SK-N-SH treated with all-trans-retinoic acid at 6 μM for 48 hours (cell line): ENCODE measurements at regions not wholly inside any gene's neighbourhood (a gene's known extent, or its start where the extent isn't known, plus 50 kb on each side); places are given as distances from the start of the nearest gene placed in this dataset.

Source experiments
- ESRRG ChIP-seq: fragments of 250-450 bp; sonication (Bioruptor Pico); IDR thresholded peaks from 2 replicates; pipeline ENCODE4 v1.6.1; 2021; ENCODE audit warnings: mild to moderate bottlenecking
- GLIS3 ChIP-seq: fragments of 250-450 bp; sonication (Bioruptor Pico); IDR thresholded peaks from 2 replicates; pipeline ENCODE4 v1.5.0; 2020; ENCODE audit warnings: mild to moderate bottlenecking, moderate library complexity
- ISL1 ChIP-seq: fragments of 250-450 bp; sonication (Bioruptor Pico); IDR thresholded peaks from 2 replicates; pipeline ENCODE4 v2.1.2; 2022; ENCODE audit warnings: mild to moderate bottlenecking, moderate library complexity
- OSR1 ChIP-seq: fragments of 250-450 bp; sonication (Bioruptor Pico); IDR thresholded peaks from 2 replicates; pipeline ENCODE4 v1.8.0; 2022; ENCODE audit warnings: moderate library complexity, mild to moderate bottlenecking, inconsistent platforms
- RARB ChIP-seq: fragments of 250-450 bp; sonication (Bioruptor Pico); IDR thresholded peaks from 2 replicates; pipeline ENCODE4 v1.8.0; 2021; ENCODE audit warnings: mild to moderate bottlenecking, moderate library complexity
- SNAI2 ChIP-seq: fragments of 250-450 bp; sonication (Bioruptor Pico); IDR thresholded peaks from 2 replicates; pipeline ENCODE4 v1.5.0; 2020; ENCODE audit warnings: mild to moderate bottlenecking, moderate library complexity
- ZFP3 ChIP-seq: fragments of 250-450 bp; sonication (Bioruptor Pico); IDR thresholded peaks from 2 replicates; pipeline ENCODE4 v1.5.0; 2020; ENCODE audit warnings: mild to moderate bottlenecking, moderate library complexity
- ZNF70 ChIP-seq: fragments of 450-650 bp; formaldehyde crosslinking; IDR thresholded peaks from 2 replicates; pipeline ENCODE4 v1.5.0; 2020; ENCODE audit warnings: mild to moderate bottlenecking, moderate library complexity
- TF ChIP-seq, protein P1 (sequence below): fragments of 250-450 bp; sonication (Bioruptor Pico); IDR thresholded peaks from 2 replicates; pipeline ENCODE4 v1.8.0; 2020; ENCODE audit warnings: mild to moderate bottlenecking, moderate library complexity, borderline replicate concordance

DNA sequence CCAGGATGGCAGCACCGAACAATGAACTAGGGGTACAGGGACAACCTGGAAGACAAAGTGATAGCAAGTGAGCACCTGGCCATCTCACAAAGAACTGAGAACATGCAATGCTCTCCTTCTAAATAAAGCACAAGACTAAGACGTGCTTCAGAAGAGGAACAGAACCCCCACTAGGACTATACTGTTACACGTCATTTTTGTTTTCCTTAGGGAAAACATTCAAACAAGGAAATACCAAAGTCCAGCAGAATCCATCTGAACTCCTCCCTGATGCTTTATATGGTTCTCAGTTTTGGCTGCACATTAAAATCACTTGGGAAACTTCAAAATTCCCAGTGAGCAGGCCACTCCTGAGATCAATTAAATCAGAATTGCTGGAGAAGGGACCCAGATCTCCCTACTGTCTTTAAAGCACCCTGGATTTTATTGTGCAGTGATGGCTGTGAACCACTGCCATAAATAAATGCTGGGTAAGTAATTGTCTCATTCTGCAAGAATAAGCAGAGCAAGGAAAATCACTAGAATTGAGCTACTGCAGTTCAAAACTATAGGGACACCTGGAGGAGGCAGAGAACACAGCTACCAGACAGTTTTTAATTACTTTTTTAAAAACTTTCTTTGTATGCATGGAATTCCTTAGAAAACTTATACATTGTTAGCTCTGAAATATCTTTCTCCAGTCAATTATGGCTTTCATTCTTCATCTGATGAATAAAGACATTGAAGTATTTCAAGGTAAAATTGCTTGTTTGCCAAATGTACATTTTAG lies 866.5 kb upstream of the GHITM start:
- TF ChIP-seq ESRRG (CRISPR knock-in tag) (no peak), ZFP3 (no peak), ZNF70 (CRISPR knock-in tag) (no peak), RARB (CRISPR knock-in tag) (no peak), SNAI2 (CRISPR knock-in tag) (no peak), ISL1 (CRISPR knock-in tag) (no peak), GLIS3 (CRISPR knock-in tag) (no peak), OSR1 (no peak)
- TF ChIP-seq, protein P1, sequence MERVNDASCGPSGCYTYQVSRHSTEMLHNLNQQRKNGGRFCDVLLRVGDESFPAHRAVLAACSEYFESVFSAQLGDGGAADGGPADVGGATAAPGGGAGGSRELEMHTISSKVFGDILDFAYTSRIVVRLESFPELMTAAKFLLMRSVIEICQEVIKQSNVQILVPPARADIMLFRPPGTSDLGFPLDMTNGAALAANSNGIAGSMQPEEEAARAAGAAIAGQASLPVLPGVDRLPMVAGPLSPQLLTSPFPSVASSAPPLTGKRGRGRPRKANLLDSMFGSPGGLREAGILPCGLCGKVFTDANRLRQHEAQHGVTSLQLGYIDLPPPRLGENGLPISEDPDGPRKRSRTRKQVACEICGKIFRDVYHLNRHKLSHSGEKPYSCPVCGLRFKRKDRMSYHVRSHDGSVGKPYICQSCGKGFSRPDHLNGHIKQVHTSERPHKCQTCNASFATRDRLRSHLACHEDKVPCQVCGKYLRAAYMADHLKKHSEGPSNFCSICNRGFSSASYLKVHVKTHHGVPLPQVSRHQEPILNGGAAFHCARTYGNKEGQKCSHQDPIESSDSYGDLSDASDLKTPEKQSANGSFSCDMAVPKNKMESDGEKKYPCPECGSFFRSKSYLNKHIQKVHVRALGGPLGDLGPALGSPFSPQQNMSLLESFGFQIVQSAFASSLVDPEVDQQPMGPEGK (CRISPR knock-in tag), result no peak
